KMS-11 (cell line): ENCODE measurements at regions not wholly inside any gene's neighbourhood (a gene's known extent, or its start where the extent isn't known, plus 50 kb on each side); places are given as distances from the start of the nearest gene placed in this dataset.
A peak's percentile ranks its signal among the peaks of the same experiment; 100 is the strongest.

Experiments used
- H2AFZ ChIP-seq: fragments of 200-600 bp; sonication (generic); 2 replicates; pipeline ENCODE4 v1.6.1; 2016; ENCODE audit warnings: antibody characterized with exemption, mixed run types, low read depth
- H3K27ac ChIP-seq: fragments of 200-600 bp; sonication (generic); 2 replicates; pipeline ENCODE4 v1.6.1; 2016; ENCODE audit warnings: mild to moderate bottlenecking, mixed run types
- H3K27me3 ChIP-seq: fragments of 200-600 bp; sonication (generic); 2 replicates; pipeline ENCODE4 v1.6.1; 2017; ENCODE audit warnings: mild to moderate bottlenecking, low read depth, mixed run types, moderate library complexity; ENCODE audit not compliant: insufficient read depth
- H3K36me3 ChIP-seq: fragments of 200-600 bp; sonication (generic); 2 replicates; pipeline ENCODE4 v1.6.1; 2017; ENCODE audit warnings: mild to moderate bottlenecking, mixed run types; ENCODE audit not compliant: insufficient read depth
- H3K4me1 ChIP-seq: fragments of 200-600 bp; sonication (generic); 2 replicates; pipeline ENCODE4 v1.6.1; 2016; ENCODE audit warnings: mild to moderate bottlenecking, low read depth, mixed run types; ENCODE audit not compliant: poor library complexity, severe bottlenecking
- H3K4me2 ChIP-seq: fragments of 200-600 bp; sonication (generic); 2 replicates; pipeline ENCODE4 v1.7.0; 2016; ENCODE audit warnings: mild to moderate bottlenecking, mixed run types
- H3K4me3 ChIP-seq: fragments of 200-600 bp; sonication (generic); IDR thresholded peaks from 2 replicates; pipeline ENCODE4 v1.6.1; 2017; ENCODE audit warnings: low read depth, low read length, mixed read lengths; ENCODE audit not compliant: insufficient read depth
- H3K79me2 ChIP-seq: fragments of 200-600 bp; sonication (generic); 2 replicates; pipeline ENCODE4 v1.6.1; 2016; ENCODE audit warnings: low read depth, mixed run types; ENCODE audit not compliant: insufficient read depth
- H3K9ac ChIP-seq: fragments of 200-600 bp; sonication (generic); 2 replicates; pipeline ENCODE4 v1.6.1; 2016; ENCODE audit warnings: mild to moderate bottlenecking, mixed run types
- H4K20me1 ChIP-seq: fragments of 200-600 bp; sonication (generic); 2 replicates; pipeline ENCODE4 v1.6.1; 2016; ENCODE audit warnings: mild to moderate bottlenecking, mixed run types; ENCODE audit not compliant: insufficient read depth
- CTCF ChIP-seq: fragments of 200-600 bp; sonication (generic); conservative IDR thresholded peaks from 2 replicates; pipeline ENCODE4 v1.6.1; 2017; ENCODE audit warnings: low read depth, mild to moderate bottlenecking, antibody characterized with exemption, low read length, moderate library complexity, mixed read lengths

GRCh38 chr7:106793015-106793975, 71.8 kb upstream of the PIK3CG start:
- Histone ChIP-seq H3K4me2 (no peak overlapping the region), H3K9ac (no peak overlapping the region), H3K79me2 (no peaks in the 10 kb centered on the region), H2AFZ (no peak overlapping the region), H3K27me3 (no peaks in the 10 kb centered on the region), H3K4me3 (no peak overlapping the region), H3K4me1 (peaks cover 8% of the 10 kb centered on the region), H3K27ac (no peak overlapping the region), H3K36me3 (no peaks in the 10 kb centered on the region), H4K20me1 (no peaks in the 10 kb centered on the region)
- TF ChIP-seq CTCF = peak; percentile 94

- no peak overlapping the region for H3K4me2 ChIP-seq
- no peaks in the 10 kb centered on the region for H3K36me3 ChIP-seq
- no peaks in the 10 kb centered on the region for H4K20me1 ChIP-seq
- no peak overlapping the region for H3K27ac ChIP-seq
- H3K4me1 ChIP-seq = peaks cover 8% of the 10 kb centered on the region
- H3K79me2 ChIP-seq = no peaks in the 10 kb centered on the region
- no peaks in the 10 kb centered on the region for H3K27me3 ChIP-seq
- no peak for TF ChIP-seq CTCF
- H3K4me3 ChIP-seq = no peak overlapping the region
- H3K9ac ChIP-seq = no peak overlapping the region
- H2AFZ ChIP-seq = no peak overlapping the region
Measured at GRCh38 chr7:106794276-106795083, 70.6 kb upstream of the PIK3CG start.

GRCh38 chr7:106795084-106795876, 69.8 kb upstream of the PIK3CG start:
- H3K79me2 ChIP-seq = no peaks in the 10 kb centered on the region
- no peaks in the 10 kb centered on the region for H3K36me3 ChIP-seq
- H3K4me1 ChIP-seq = peaks cover 8% of the 10 kb centered on the region
- no peak overlapping the region for H3K4me3 ChIP-seq
- no peak overlapping the region for H3K9ac ChIP-seq
- no peaks in the 10 kb centered on the region for H3K27me3 ChIP-seq
- H2AFZ ChIP-seq = no peak overlapping the region
- H3K4me2 ChIP-seq = no peak overlapping the region
- TF ChIP-seq CTCF = no peak
- H4K20me1 ChIP-seq = no peaks in the 10 kb centered on the region
- H3K27ac ChIP-seq = no peak overlapping the region

- no peak for TF ChIP-seq CTCF
- no peaks in the 10 kb centered on the region for H3K79me2 ChIP-seq
- no peak overlapping the region for H3K4me3 ChIP-seq
- H3K27ac ChIP-seq = no peak overlapping the region
- H3K27me3 ChIP-seq = no peaks in the 10 kb centered on the region
- H2AFZ ChIP-seq = no peak overlapping the region
- H4K20me1 ChIP-seq = no peaks in the 10 kb centered on the region
- no peaks in the 10 kb centered on the region for H3K36me3 ChIP-seq
- H3K9ac ChIP-seq = no peak overlapping the region
- H3K4me1 ChIP-seq = peaks cover 8% of the 10 kb centered on the region
- H3K4me2 ChIP-seq = no peak overlapping the region
Measured at GRCh38 chr7:106795877-106796231, 69.2 kb upstream of the PIK3CG start.
